Endothelial cell of umbilical vein (primary cell): ENCODE measurements at regions not wholly inside any gene's neighbourhood (a gene's known extent, or its start where the extent isn't known, plus 50 kb on each side); places are given as distances from the start of the nearest gene placed in this dataset.

ENCODE experiments used
- BruUV-seq: library from RNA; stranded (reverse); fragments of 400-500 nt; replicated peaks from 2 replicates; lab custom pipeline; 2021; lab: Mats Ljungman, UMichigan
- CTCF ChIA-PET: fragments of 300-600, 350-600 bp; sonication (Branson Sonifier 250); formaldehyde crosslinking; loops from one replicate; lab custom pipeline; 2021; ENCODE audit warnings: antibody characterized with exemption, inconsistent platforms; lab: Charles Lee
- POLR2A ChIA-PET: fragments of 300-600, 350-600 bp; sonication (Branson Sonifier 250); formaldehyde crosslinking; loops from one replicate; lab custom pipeline; 2021; ENCODE audit warnings: antibody characterized with exemption, inconsistent platforms; lab: Charles Lee
- DNase-seq: peaks from one replicate; pipeline ENCODE4 v3.0.0-alpha.2; 2011; ENCODE audit warnings: low read depth, low spot score
- FAIRE-seq: peaks from 2 replicates; lab custom pipeline; 2011; peaks lifted over from hg19 to GRCh38; lab: Jason Lieb, UNC
- H2AFZ ChIP-seq: 2 replicates; pipeline ENCODE4 v1.6.0; 2012; ENCODE audit warnings: low read depth, low read length, control low read depth, inconsistent platforms
- H3K27ac ChIP-seq: 2 replicates; pipeline ENCODE4 v1.5.1; 2011; ENCODE audit warnings: low read depth, mild to moderate bottlenecking, control low read depth, low read length, moderate library complexity; ENCODE audit not compliant: insufficient read depth
- H3K27me3 ChIP-seq, 2 experiments: 2 replicates each; pipeline versions ENCODE4 v1.6.0 to v1.6.1; 2011; ENCODE audit warnings: low read length in 2 of 2, mixed read lengths in 1 of 2; ENCODE audit not compliant: control insufficient read depth in 2 of 2, insufficient read depth in 2 of 2
- H3K36me3 ChIP-seq, 2 experiments: 2 replicates in 1 of 2; 3 replicates in 1 of 2; pipeline ENCODE4 v1.5.1; 2011; ENCODE audit warnings: low read length in 2 of 2, mild to moderate bottlenecking in 1 of 2, moderate library complexity in 1 of 2; ENCODE audit not compliant: control insufficient read depth in 2 of 2, insufficient read depth in 2 of 2; ENCODE audit errors: extremely low read depth in 1 of 2
- H3K4me1 ChIP-seq: 3 replicates; pipeline ENCODE4 v1.5.1; 2011; ENCODE audit warnings: mild to moderate bottlenecking, low read length; ENCODE audit not compliant: control insufficient read depth, insufficient read depth; ENCODE audit errors: extremely low read depth
- H3K4me2 ChIP-seq: 2 replicates; pipeline ENCODE4 v1.6.1; 2011; ENCODE audit warnings: low read length, control low read depth, mixed read lengths; ENCODE audit not compliant: insufficient read depth
- H3K4me3 ChIP-seq, 3 experiments: fragments of 200-600 bp in 1 of 3; sonication (generic), shearing (Covaris generic) in 1 of 3; replicated peaks in 1 of 3; 2 replicates each; pipeline ENCODE4 v1.5.1; 2011 to 2016; ENCODE audit warnings: control low read depth in 3 of 3, low read length in 3 of 3, mild to moderate bottlenecking in 2 of 3, inconsistent platforms in 1 of 3, low read depth in 1 of 3, moderate library complexity in 1 of 3; ENCODE audit not compliant: insufficient read depth in 1 of 3
- H3K79me2 ChIP-seq: 2 replicates; pipeline ENCODE4 v1.6.0; 2012; ENCODE audit warnings: low read length, inconsistent platforms; ENCODE audit not compliant: control insufficient read depth, insufficient read depth
- H3K9ac ChIP-seq: replicated peaks from 2 replicates; pipeline ENCODE3; 2011; ENCODE audit warnings: low read length, control low read depth; ENCODE audit not compliant: insufficient read depth; ENCODE audit errors: extremely low read depth
- H3K9me1 ChIP-seq: replicated peaks from 3 replicates; pipeline ENCODE4 v1.6.0; 2011; ENCODE audit warnings: mild to moderate bottlenecking, low read length; ENCODE audit not compliant: control insufficient read depth, insufficient read depth; ENCODE audit errors: extremely low read depth
- H3K9me3 ChIP-seq: replicated peaks from 2 replicates; pipeline ENCODE4 v1.5.1; 2012; ENCODE audit warnings: low read length, inconsistent platforms; ENCODE audit not compliant: control insufficient read depth, insufficient read depth
- H4K20me1 ChIP-seq: replicated peaks from 2 replicates; pipeline ENCODE3; 2011; ENCODE audit warnings: mild to moderate bottlenecking, low read length; ENCODE audit not compliant: control insufficient read depth, insufficient read depth; ENCODE audit errors: extremely low read depth
- EZH2 ChIP-seq: IDR thresholded peaks from 2 replicates; pipeline ENCODE4 v1.6.1; 2012; ENCODE audit warnings: borderline replicate concordance, low read depth, mild to moderate bottlenecking, moderate library complexity, low read length, inconsistent platforms; ENCODE audit not compliant: severe bottlenecking
- FOS ChIP-seq: IDR thresholded peaks from 2 replicates; pipeline ENCODE4 v1.6.1; 2011; ENCODE audit warnings: mild to moderate bottlenecking, low read length, moderate library complexity, borderline replicate concordance; ENCODE audit not compliant: insufficient read depth
- GATA2 ChIP-seq: IDR thresholded peaks from 2 replicates; pipeline ENCODE4 v1.7.0; 2011; ENCODE audit warnings: low read depth, mild to moderate bottlenecking, moderate library complexity, mixed read lengths, low read length; ENCODE audit not compliant: insufficient read length, insufficient read depth
- JUN ChIP-seq: IDR thresholded peaks from 2 replicates; pipeline ENCODE4 v1.6.1; 2011; ENCODE audit warnings: borderline replicate concordance, low read depth; ENCODE audit not compliant: insufficient read length, insufficient read depth
- MAX ChIP-seq: IDR thresholded peaks from 2 replicates; pipeline ENCODE4 v1.6.1; 2011; ENCODE audit not compliant: insufficient read depth, insufficient read length
- MYC ChIP-seq: IDR thresholded peaks from one replicate; pipeline ENCODE4 v1.6.1; 2011; ENCODE audit warnings: mild to moderate bottlenecking, low read depth, low read length
- POLR2A ChIP-seq: IDR thresholded peaks from 2 replicates; pipeline ENCODE4 v1.6.1; 2012; ENCODE audit warnings: low read depth, mild to moderate bottlenecking, control low read depth, low read length
- POLR2AphosphoS5 ChIP-seq: IDR thresholded peaks from 2 replicates; pipeline ENCODE4 v1.6.1; 2012; ENCODE audit warnings: low read depth, mild to moderate bottlenecking, control low read depth, low read length, moderate library complexity; ENCODE audit not compliant: insufficient read depth
- dilution Hi-C: fragments of 300-500 bp; cut with MboI; formaldehyde crosslinking; loops from one replicate; pipeline ENCODE4 v1.15.0; 2019; ENCODE audit warnings: low sequenced_read_pairs; ENCODE audit not compliant: extremely low pct_ligation_motif_present
- intact Hi-C: fragments of 100-400 bp; cut with micrococcal nuclease; formaldehyde crosslinking; loops from one replicate; pipeline ENCODE4 v1.10.0; 2022
- TF ChIP-seq, protein P1 (sequence below), 2 donors: IDR thresholded peaks; 1 replicate in 1 of 2; 2 replicates in 1 of 2; pipeline ENCODE4 v1.5.1; 2011; ENCODE audit warnings: low read length in 2 of 2, mild to moderate bottlenecking in 2 of 2, moderate library complexity in 2 of 2, control low read depth in 1 of 2, inconsistent platforms in 1 of 2, low read depth in 1 of 2; ENCODE audit not compliant: insufficient read depth in 1 of 2; ENCODE audit errors: extremely low read depth in 1 of 2

DNA sequence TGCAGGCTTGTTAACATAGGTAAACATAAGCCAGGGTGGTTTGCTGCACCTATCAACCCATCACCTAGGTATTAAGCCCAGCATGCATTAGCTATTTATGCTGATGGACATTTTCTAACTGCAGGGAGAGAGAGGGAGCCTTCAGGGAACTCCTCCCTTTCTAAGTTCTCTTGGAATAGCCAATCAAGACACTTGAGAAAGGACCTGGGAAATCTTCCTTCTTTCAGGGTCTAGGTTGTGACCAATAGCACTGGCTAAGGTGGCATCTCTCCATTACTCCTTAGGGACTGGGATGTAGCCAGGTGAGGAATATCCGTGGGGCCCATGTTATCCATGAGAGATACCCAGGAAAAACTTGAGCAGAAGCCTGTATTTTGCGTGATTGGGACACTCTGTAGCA, 849.6 kb upstream of the MAP3K7 start:
- FAIRE-seq: no peak
- Histone ChIP-seq H3K27ac (no peak overlapping the region), H3K79me2 (no peaks in the 10 kb centered on the region), H2AFZ (no peak overlapping the region), H3K27me3 (no peaks in the 10 kb centered on the region), H3K4me2 (no peak overlapping the region), H3K4me1 (peaks cover 42% of the 10 kb centered on the region), H3K4me3 (no peak overlapping the region), H3K36me3 (no peaks in the 10 kb centered on the region), H3K9me3 (no peaks in the 10 kb centered on the region), H4K20me1 (no peaks in the 10 kb centered on the region), H3K9me1 (no peaks in the 10 kb centered on the region), H3K9ac (no peak overlapping the region)
- DNase-seq: no peak
- intact Hi-C loops: no loop called here
- POLR2A ChIA-PET: no interaction called here
- dilution Hi-C loops: no loop called here
- no TSS peak for BruUV-seq
- TF ChIP-seq POLR2A (no peak), MAX (no peak), FOS (no peak), EZH2 (no peak), POLR2AphosphoS5 (no peak), GATA2 (no peak), MYC (no peak), JUN (no peak)
- TF ChIP-seq, protein P1, sequence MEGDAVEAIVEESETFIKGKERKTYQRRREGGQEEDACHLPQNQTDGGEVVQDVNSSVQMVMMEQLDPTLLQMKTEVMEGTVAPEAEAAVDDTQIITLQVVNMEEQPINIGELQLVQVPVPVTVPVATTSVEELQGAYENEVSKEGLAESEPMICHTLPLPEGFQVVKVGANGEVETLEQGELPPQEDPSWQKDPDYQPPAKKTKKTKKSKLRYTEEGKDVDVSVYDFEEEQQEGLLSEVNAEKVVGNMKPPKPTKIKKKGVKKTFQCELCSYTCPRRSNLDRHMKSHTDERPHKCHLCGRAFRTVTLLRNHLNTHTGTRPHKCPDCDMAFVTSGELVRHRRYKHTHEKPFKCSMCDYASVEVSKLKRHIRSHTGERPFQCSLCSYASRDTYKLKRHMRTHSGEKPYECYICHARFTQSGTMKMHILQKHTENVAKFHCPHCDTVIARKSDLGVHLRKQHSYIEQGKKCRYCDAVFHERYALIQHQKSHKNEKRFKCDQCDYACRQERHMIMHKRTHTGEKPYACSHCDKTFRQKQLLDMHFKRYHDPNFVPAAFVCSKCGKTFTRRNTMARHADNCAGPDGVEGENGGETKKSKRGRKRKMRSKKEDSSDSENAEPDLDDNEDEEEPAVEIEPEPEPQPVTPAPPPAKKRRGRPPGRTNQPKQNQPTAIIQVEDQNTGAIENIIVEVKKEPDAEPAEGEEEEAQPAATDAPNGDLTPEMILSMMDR (IDR thresholded peaks at IDR 0.05; ENCODE audit: extremely low read depth in 1 of 2, insufficient read depth in 1 of 2, low read depth in 1 of 2, low read length in 2 of 2): no peak
- CTCF ChIA-PET: no interaction called here
